T-cell (primary cell): ENCODE measurements at regions not wholly inside any gene's neighbourhood (a gene's known extent, or its start where the extent isn't known, plus 50 kb on each side); places are given as distances from the start of the nearest gene placed in this dataset.
A peak's percentile ranks its signal among the peaks of the same experiment; 100 is the strongest.
"Not testable (repeated sequence)": the region's sequence is repeated elsewhere in the genome, so short reads cannot be mapped to it uniquely, and the experiment has no call there.

Source experiments
- ATAC-seq, 4 experiments: fragments of 200-7000 bp in 3 of 4; fragments of 150-1000 bp in 1 of 4; cut with Tn5 transposase; replicated peaks in 1 of 4; 1 replicate in 3 of 4; 2 replicates in 1 of 4; pipeline ENCODE4 v1.10.0; 2021; ENCODE audit warnings: moderate library complexity in 3 of 4, mild to moderate bottlenecking in 2 of 4, moderate number of reproducible peaks in 1 of 4
- CTCF ChIA-PET, 2 donors: fragments of 300-600 bp; sonication (Branson Sonifier 250); formaldehyde crosslinking; loops; one replicate each; lab custom pipeline; 2022; ENCODE audit warnings: antibody characterized with exemption in 2 of 2; lab: Charles Lee
- POLR2A ChIA-PET, 2 donors: fragments of 300-600 bp; sonication (Branson Sonifier 250); formaldehyde crosslinking; loops; one replicate each; lab custom pipeline; 2022; ENCODE audit warnings: antibody characterized with exemption in 2 of 2; lab: Charles Lee
- DNase-seq, 35 experiments: peaks; one replicate each; pipeline versions ENCODE4 v3.0.0 to v3.0.0-alpha.2; 2013 to 2023
- H3K27ac ChIP-seq: one replicate; pipeline ENCODE4 v1.5.1; 2013; ENCODE audit warnings: low read length
- H3K27me3 ChIP-seq, 2 experiments: replicated peaks in 1 of 2; 1 replicate in 1 of 2; 2 replicates in 1 of 2; pipeline versions ENCODE4 v1.6.1 to v1.7.0; 2013; ENCODE audit warnings: low read length in 1 of 2, mixed read lengths in 1 of 2; ENCODE audit not compliant: control insufficient read depth in 2 of 2, insufficient read depth in 2 of 2; ENCODE audit errors: extremely low read depth in 1 of 2
- H3K36me3 ChIP-seq, 2 donors: 1 replicate in 1 of 2; 2 replicates in 1 of 2; pipeline versions ENCODE4 v1.6.1 to v1.7.0; 2013; ENCODE audit warnings: low read length in 1 of 2; ENCODE audit not compliant: control insufficient read depth in 2 of 2, insufficient read depth in 1 of 2; ENCODE audit errors: extremely low read depth in 1 of 2
- H3K4me1 ChIP-seq, 2 experiments: 1 replicate in 1 of 2; 2 replicates in 1 of 2; pipeline versions ENCODE4 v1.6.1 to v1.7.0; 2013; ENCODE audit warnings: low read length in 2 of 2, mixed read lengths in 1 of 2; ENCODE audit not compliant: insufficient read depth in 2 of 2, control insufficient read depth in 1 of 2; ENCODE audit errors: extremely low read depth in 1 of 2
- H3K4me3 ChIP-seq, 2 donors: 1 replicate in 1 of 2; 2 replicates in 1 of 2; pipeline versions ENCODE4 v1.5.1 to v1.7.0; 2013; ENCODE audit warnings: mild to moderate bottlenecking in 2 of 2, low read length in 1 of 2, moderate library complexity in 1 of 2; ENCODE audit not compliant: control insufficient read depth in 1 of 2; ENCODE audit errors: extremely low read depth in 1 of 2
- H3K9me3 ChIP-seq: 2 replicates; pipeline ENCODE4 v1.7.0; 2013
- H3K27ac Mint-ChIP-seq, 2 donors: one replicate each; pipeline ENCODE4 v1.8.0; 2020 to 2021; ENCODE audit warnings: mild to moderate bottlenecking in 2 of 2, mixed read lengths in 2 of 2
- H3K27me3 Mint-ChIP-seq, 2 donors: one replicate each; pipeline ENCODE4 v1.8.0; 2021 to 2022; ENCODE audit warnings: mixed read lengths in 2 of 2
- H3K36me3 Mint-ChIP-seq: one replicate; pipeline ENCODE4 v1.8.0; 2021; ENCODE audit warnings: mixed read lengths
- H3K4me1 Mint-ChIP-seq, 3 donors: one replicate each; pipeline ENCODE4 v1.8.0; 2020 to 2022; ENCODE audit warnings: mixed read lengths in 3 of 3, mild to moderate bottlenecking in 1 of 3
- H3K4me3 Mint-ChIP-seq, 3 donors: one replicate each; pipeline ENCODE4 v1.8.0; 2020 to 2022; ENCODE audit warnings: mild to moderate bottlenecking in 3 of 3, mixed read lengths in 3 of 3, moderate library complexity in 3 of 3
- H3K9me3 Mint-ChIP-seq, 3 donors: one replicate each; pipeline ENCODE4 v1.8.0; 2020 to 2022; ENCODE audit warnings: mixed read lengths in 3 of 3
- WGBS: methylation state at CpG from one replicate; pipeline ENCODE4 v1.1.5; 2013; ENCODE audit warnings: missing lambda C conversion rate; ENCODE audit not compliant: insufficient coverage; 5-methylcytosine and 5-hydroxymethylcytosine counted together

DNA sequence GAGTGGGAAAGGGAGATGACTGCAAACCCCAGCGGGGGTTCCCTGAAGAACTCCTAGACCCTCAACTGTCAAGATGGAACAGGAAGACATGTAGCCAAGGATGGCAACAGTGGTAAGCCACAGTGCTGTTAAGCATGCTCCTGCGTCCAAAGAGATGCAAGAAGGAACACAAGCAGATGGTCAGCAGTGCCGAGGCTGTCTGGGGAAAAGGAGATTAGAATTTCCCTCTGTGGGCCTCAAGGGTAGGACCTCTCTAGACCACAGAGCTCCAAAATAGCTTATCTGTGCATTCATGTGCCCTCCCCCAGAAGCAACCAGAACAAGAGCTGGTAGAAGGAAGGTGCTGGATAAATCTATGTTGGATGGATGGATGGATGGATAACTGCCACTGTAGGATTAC, 82.0 kb upstream of the CPEB2 start:
- no peaks in the 10 kb centered on the region for H3K36me3 ChIP-seq
- no peak overlapping the region for H3K27ac ChIP-seq
- Mint-ChIP-seq H3K4me1 (no peaks in the 10 kb centered on the region), H3K27ac (no peak overlapping the region), H3K27me3 (peaks cover 4 to 12% of the 10 kb centered on the region in 2 donors), H3K9me3 (no peaks in the 10 kb centered on the region), H3K4me3 (no peak overlapping the region), H3K36me3 (no peaks in the 10 kb centered on the region)
- H3K4me1 ChIP-seq, result no peaks in the 10 kb centered on the region
- peak in 1 of 4 experiments; percentile 14 for ATAC-seq
- CTCF ChIA-PET, result no interaction called here
- H3K9me3 ChIP-seq, result no peaks in the 10 kb centered on the region
- H3K27me3 ChIP-seq, result no peaks in the 10 kb centered on the region
- WGBS, result 63% methylated on average over 3 of the region's 3 CpGs
- no peak for DNase-seq
- POLR2A ChIA-PET, result no interaction called here
- H3K4me3 ChIP-seq, result no peak overlapping the region

DNA sequence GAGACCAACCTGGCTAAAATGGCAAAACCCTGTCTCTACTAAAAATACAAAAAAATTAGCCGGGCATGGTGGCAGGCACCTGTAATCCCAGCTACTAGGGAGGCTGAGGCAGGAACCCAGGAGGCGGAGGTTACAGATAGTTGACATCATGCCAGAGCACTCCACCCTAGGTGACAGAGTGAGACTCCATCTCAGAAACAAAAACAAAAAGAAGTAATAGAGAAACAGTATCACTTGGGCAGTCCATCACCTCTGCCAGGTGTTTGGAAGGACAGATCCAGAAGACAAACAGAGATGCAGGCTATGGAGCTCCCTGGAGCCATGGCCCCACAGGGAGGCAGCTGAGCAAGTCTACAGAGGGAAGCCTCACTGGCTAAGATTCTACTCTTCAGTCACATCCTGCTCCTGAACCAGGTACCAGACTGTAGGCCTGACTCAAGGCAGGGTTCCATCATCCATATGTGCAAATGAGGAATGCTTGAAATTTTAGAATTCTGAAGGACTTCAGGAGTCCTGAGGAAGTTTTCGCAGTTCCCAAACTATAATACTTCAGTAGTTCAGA, 81.4 kb upstream of the CPEB2 start:
- ATAC-seq (peak in 3 of 4 experiments; percentile 39 to 51 (median 41)), DNase-seq (no peak)
- Histone ChIP-seq H3K36me3 (no peaks in the 10 kb centered on the region), H3K4me3 (no peak overlapping the region), H3K4me1 (no peaks in the 10 kb centered on the region), H3K27me3 (no peaks in the 10 kb centered on the region), H3K27ac (no peak overlapping the region), H3K9me3 (no peaks in the 10 kb centered on the region)
- no peaks in the 10 kb centered on the region for H3K4me1 Mint-ChIP-seq
- POLR2A ChIA-PET, result no interaction called here
- no peak overlapping the region for H3K4me3 Mint-ChIP-seq
- H3K9me3 Mint-ChIP-seq, result no peaks in the 10 kb centered on the region
- WGBS, result no CpG with 5 or more reads among the region's 3 CpGs
- H3K27me3 Mint-ChIP-seq, result peaks cover 4 to 12% of the 10 kb centered on the region in 2 donors
- H3K36me3 Mint-ChIP-seq, result no peaks in the 10 kb centered on the region
- H3K27ac Mint-ChIP-seq, result no peak overlapping the region
- CTCF ChIA-PET, result no interaction called here

DNA sequence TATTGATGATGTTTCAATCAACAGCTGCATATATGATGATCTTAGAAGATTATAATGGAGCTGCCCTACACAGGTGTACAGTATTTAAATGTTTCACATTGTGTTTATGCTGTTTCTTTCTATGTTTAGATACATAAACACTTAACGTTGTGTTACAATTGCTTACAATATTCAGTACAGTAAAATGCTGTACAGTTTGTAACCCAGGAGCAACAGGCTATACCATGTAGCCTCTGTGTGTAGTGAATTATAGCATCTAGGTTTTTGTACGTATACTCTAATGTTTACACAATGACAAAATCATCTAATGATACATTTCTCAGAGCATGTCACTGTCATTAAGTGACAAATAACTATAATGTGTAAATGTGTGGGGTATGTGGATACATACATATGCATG, 80.5 kb upstream of the CPEB2 start:
- H3K4me1 ChIP-seq, H3K36me3 ChIP-seq, H3K27ac Mint-ChIP-seq, H3K27me3 Mint-ChIP-seq, H3K9me3 ChIP-seq, H3K27me3 ChIP-seq, H3K36me3 Mint-ChIP-seq, CTCF ChIA-PET, ATAC-seq, H3K4me3 Mint-ChIP-seq, H3K27ac ChIP-seq, H3K9me3 Mint-ChIP-seq, H3K4me1 Mint-ChIP-seq, POLR2A ChIA-PET, H3K4me3 ChIP-seq, DNase-seq: not testable (repeated sequence)
- no CpG with 5 or more reads among the region's 2 CpGs for WGBS

DNA sequence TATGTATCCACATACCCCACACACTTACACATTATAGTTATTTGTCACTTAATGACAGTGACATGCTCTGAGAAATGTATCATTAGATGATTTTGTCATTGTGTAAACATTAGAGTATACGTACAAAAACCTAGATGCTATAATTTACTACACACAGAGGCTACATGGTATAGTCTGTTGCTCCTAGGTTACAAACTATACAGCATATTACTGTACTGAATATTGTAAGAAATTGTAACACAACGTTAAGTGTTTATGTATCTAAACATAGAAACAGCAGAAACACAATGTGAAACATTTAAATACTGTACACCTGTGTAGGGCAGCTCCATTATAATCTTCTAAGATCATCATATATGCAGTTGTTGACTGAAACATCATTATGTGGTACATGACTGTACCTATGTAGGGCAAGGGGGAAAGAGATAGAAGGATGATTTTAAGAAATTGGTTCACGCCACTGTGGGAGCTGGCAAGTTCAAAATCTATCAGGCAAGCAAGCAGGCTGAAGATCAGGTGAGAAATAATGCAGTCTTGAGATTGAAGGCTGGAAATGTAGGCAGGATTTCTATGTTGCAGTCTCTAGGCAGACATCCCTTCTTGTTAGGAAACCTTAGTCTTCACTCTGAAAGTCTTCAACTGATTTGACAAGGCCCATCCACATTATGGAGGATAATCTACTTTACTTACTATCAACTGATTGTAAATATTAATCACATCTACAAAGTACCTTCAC, 78.0 kb upstream of the CPEB2 start:
- Histone ChIP-seq H3K4me1 (no peaks in the 10 kb centered on the region), H3K27ac (no peak overlapping the region), H3K36me3 (no peaks in the 10 kb centered on the region), H3K9me3 (no peaks in the 10 kb centered on the region), H3K27me3 (no peaks in the 10 kb centered on the region), H3K4me3 (no peak overlapping the region)
- Mint-ChIP-seq H3K27me3 (peaks cover 0 to 4% of the 10 kb centered on the region in 2 donors), H3K36me3 (no peaks in the 10 kb centered on the region), H3K9me3 (no peaks in the 10 kb centered on the region), H3K4me1 (no peaks in the 10 kb centered on the region), H3K27ac (no peak overlapping the region), H3K4me3 (no peak overlapping the region)
- 100% methylated on average over 1 of the region's 3 CpGs for WGBS
- DNase-seq (no peak), ATAC-seq (peak in 2 of 4 experiments; percentile 35 to 42)
- ChIA-PET POLR2A (no interaction called here), CTCF (interaction anchor here in 1 of 2 donors (0.6 kb wide), 1 partner anchor 40 kb away, joined by 3 read pairs; no protein-coding TSS in a partner anchor)

DNA sequence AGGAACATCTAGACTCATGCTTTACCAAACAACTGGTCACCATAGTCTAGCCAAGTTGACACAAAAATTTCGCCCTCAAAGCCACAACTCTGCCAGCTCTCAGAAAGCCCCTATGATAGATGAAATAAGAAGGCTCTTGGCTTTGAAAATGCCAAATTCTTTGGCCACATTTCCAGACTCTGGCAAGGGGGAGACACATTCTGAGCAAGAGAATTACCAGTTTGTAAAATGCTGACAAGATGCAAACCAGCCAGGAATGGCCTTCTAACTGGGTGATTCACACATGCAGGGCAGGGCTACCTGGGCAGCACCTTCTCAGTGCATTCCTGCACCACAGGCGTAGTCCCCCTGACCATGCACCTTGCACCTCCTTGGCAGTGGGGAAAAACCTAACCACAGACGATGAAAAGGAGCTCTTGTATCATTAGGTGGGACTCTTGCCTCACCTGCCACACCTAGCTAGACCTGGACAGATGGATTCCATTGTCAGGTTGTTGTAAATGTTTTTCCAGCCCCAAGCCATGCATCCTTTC, 77.4 kb upstream of the CPEB2 start:
- Mint-ChIP-seq H3K9me3 (no peaks in the 10 kb centered on the region), H3K4me1 (no peaks in the 10 kb centered on the region), H3K36me3 (no peaks in the 10 kb centered on the region), H3K4me3 (no peak overlapping the region), H3K27me3 (no peaks in the 10 kb centered on the region), H3K27ac (no peak overlapping the region)
- no peak overlapping the region for H3K27ac ChIP-seq
- DNase-seq (peak in 1 of 35 experiments; percentile 12), ATAC-seq (peak in 3 of 4 experiments; percentile 3 to 40 (median 11))
- no peak overlapping the region for H3K4me3 ChIP-seq
- no peaks in the 10 kb centered on the region for H3K36me3 ChIP-seq
- ChIA-PET CTCF (no interaction called here), POLR2A (no interaction called here)
- H3K9me3 ChIP-seq, result no peaks in the 10 kb centered on the region
- 90% methylated on average over 1 of the region's 3 CpGs for WGBS
- H3K4me1 ChIP-seq, result no peaks in the 10 kb centered on the region
- H3K27me3 ChIP-seq, result no peaks in the 10 kb centered on the region

DNA sequence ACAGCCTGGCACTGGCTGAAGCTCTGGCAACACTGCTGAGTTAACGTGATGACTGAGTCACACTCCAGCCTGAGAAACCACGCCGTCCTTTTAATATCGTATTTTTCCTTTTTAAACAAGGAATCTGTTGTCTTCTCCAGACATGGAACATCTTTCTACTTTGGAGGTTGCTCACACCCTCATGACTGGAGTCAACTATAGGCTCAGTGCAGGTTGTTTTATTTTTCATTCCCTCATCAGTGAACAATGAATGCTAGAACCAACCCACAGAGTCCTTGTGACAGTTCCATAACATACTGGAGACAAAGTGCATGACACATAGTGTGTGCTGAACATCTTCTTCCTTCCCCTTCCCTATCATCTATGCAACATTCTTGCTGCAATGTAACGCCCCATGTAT, 76.8 kb upstream of the CPEB2 start:
- Mint-ChIP-seq H3K36me3 (no peaks in the 10 kb centered on the region), H3K4me3 (no peak overlapping the region), H3K27ac (no peak overlapping the region), H3K4me1 (no peaks in the 10 kb centered on the region), H3K9me3 (no peaks in the 10 kb centered on the region), H3K27me3 (no peaks in the 10 kb centered on the region)
- Histone ChIP-seq H3K27ac (no peak overlapping the region), H3K9me3 (no peaks in the 10 kb centered on the region), H3K4me1 (no peaks in the 10 kb centered on the region), H3K27me3 (no peaks in the 10 kb centered on the region), H3K4me3 (no peak overlapping the region), H3K36me3 (no peaks in the 10 kb centered on the region)
- peak in 2 of 4 experiments; percentile 26 to 40 for ATAC-seq
- WGBS, result 75% methylated on average over 2 of the region's 5 CpGs
- no peak for DNase-seq
- ChIA-PET POLR2A (no interaction called here), CTCF (no interaction called here)
